GM18502 (cell line): ENCODE measurements at regions not wholly inside any gene's neighbourhood (a gene's known extent, or its start where the extent isn't known, plus 50 kb on each side); places are given as distances from the start of the nearest gene placed in this dataset.

Experiments used
- ATAC-seq: cut with Tn5 transposase; IDR thresholded peaks from one replicate; pipeline ENCODE4 v1.9.1; 2021; ENCODE audit warnings: mild to moderate bottlenecking; ENCODE audit not compliant: unreplicated experiment, poor library complexity

DNA sequence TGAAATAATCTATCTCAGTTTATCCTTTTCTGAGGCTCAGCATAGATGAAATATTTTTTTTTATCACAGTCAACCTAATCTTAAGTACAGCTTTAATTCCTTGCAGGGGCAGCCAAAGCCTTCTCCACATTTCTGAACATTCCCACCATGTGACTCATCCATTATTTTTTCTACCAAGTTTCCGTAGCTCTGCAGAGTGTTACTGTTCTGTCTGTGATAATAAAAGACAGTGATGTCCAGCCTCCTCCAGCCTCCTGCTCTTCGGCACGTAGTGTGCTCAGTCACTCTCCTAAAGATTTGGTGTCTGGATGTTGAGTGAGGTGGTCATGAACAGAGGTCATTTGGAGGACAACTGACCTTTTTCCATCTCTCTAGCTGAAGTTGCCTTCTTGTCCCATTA lies 338.1 kb upstream of the ADAMTS16 start:
- ATAC-seq: no peak

GRCh38 chr5:4804691-4805360 lies 335.3 kb upstream of the ADAMTS16 start:
- ATAC-seq: no peak

- no peak for ATAC-seq
Measured at GRCh38 chr5:4815002-4815401, 325.1 kb upstream of the ADAMTS16 start.

GRCh38 chr5:4817767-4818166 lies 322.4 kb upstream of the ADAMTS16 start:
- ATAC-seq: no peak

DNA sequence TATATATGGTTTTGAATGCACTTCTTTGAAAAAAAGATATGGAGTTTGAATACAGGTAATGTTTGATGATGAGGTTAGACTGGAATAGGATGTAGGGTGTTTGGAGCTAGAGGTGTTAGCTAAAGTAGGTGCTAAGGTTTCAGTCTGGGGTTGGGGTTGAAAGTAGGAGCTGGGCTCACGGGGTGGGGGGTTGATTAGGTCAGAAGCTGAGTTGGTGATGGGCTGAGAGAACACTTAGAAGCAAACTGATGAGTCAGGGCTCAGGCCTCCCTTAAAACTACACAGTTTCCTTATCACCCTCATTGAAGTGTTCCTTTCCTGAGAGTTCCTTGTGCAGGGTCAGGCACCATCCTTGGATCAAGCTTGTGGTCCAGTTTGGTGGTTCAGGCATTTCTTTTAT lies 308.8 kb upstream of the ADAMTS16 start:
- ATAC-seq: no peak

DNA sequence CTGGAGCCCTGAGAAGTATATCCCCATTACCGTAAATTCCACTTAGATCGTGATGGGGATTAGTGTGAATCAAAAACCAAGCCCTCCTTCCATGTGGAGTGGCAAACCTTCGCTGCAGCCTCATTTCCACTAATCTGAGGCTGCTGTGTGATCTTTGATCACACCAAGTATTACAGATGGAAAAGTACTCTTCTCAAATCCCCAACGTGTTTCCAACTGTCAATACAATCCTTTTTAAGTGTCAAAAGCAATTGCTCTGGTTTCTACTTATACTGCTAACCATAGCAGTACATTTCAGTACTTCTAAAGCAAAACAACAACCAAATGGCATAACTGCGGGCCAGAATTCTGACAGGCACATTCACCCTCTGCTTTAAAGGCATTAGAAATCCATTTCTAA lies 307.7 kb upstream of the ADAMTS16 start:
- no peak for ATAC-seq

GRCh38 chr5:4833104-4833738 lies 306.9 kb upstream of the ADAMTS16 start:
- no peak for ATAC-seq

DNA sequence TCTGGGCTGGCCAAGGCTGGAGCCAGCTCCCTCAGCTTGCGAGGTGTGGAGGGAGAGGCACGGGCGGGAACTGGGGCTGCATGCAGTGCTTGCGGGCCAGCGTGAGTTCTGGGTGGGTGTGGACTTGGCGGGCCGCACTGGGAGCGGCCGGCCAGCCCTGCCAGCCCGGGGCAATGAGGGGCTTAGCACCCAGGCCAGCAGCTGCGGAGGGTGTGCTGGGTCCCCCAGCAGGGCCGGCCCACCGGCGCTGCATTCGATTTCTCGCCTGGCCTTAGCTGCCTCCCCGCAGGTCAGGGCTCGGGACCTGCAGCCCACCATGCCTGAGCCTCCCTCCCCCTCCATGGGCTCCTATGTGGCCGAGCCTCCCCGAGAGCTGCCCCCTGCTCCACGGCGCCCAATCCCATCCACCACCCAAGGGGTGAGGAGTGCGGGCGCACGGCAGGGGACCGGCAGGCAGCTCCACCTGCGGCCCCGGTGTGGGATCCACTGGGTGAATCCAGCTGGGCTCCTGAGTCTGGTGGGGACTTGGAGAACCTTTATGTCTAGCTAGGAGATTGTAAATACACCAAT lies 302.6 kb upstream of the ADAMTS16 start:
- ATAC-seq: no peak

GRCh38 chr5:4845221-4845620 lies 294.9 kb upstream of the ADAMTS16 start:
- ATAC-seq: no peak

- ATAC-seq: no peak
Measured at GRCh38 chr5:4847766-4848165, 292.4 kb upstream of the ADAMTS16 start.

GRCh38 chr5:4855036-4855435 lies 285.1 kb upstream of the ADAMTS16 start:
- ATAC-seq: no peak

DNA sequence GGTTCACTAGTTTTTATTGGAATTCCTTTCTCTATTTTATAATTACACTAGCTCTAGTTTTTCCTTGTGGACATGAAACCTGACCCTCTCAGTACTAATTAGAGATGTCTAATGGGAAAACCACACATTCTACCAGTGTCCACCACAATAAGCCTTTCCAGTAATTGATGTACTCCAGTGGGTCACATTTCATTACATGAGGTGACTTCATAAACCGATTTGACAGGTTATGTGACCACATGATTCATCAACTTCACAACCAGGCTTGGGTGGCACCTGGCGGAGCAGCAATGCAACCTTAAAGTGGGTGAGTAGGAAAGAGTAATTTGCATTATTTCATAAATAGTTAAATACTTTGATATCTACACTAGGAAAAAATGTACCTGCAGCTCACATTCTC lies 284.2 kb upstream of the ADAMTS16 start:
- no peak for ATAC-seq

DNA sequence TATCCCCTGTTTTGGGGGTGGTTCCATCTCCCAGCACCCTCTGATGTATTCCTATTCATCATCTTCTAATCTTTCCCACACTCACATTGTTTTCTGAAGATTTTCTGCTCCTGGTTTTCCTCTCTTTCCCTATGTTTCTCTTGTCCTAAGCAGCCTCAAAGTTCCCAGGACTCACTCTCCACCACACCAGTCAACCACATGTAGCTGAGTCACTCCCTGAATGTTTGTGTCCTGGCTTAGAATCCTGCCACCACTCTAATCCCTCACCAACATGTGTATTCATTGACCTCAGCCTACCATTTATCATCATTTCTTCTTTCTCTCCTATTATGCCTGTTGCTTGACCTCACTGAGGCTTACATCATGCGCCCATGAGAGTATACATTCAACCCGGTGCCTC lies 282.4 kb upstream of the ADAMTS16 start:
- ATAC-seq: no peak

GRCh38 chr5:4859500-4860235 lies 280.5 kb upstream of the ADAMTS16 start:
- no peak for ATAC-seq

- no peak for ATAC-seq
Measured at GRCh38 chr5:4860631-4861030, 279.5 kb upstream of the ADAMTS16 start.

GRCh38 chr5:4862500-4862899 lies 277.6 kb upstream of the ADAMTS16 start:
- no peak for ATAC-seq

DNA sequence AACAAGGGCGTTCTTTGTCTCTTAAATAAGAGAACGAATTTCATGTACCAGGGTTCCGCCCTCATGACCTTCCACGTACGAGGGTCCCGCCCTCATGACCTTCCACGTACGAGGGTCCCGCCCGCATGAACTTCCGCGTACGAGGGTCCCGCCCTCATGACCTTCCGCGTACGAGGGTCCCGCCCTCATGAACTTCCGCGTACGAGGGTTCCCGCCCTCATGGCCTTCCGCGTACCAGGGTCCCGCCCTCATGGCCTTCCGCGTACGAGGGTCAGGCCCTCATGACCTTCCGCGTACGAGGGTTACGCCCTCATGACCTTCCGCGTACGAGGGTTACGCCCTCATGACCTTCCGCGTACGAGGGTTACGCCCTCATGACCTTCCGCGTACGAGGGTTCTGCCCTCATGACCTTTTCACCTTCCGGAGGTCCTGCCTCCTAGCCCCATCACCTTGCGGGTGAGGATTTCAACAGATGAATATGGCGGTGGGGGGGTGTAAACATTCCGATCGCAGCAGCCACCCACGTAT lies 273.9 kb upstream of the ADAMTS16 start:
- ATAC-seq: no peak

DNA sequence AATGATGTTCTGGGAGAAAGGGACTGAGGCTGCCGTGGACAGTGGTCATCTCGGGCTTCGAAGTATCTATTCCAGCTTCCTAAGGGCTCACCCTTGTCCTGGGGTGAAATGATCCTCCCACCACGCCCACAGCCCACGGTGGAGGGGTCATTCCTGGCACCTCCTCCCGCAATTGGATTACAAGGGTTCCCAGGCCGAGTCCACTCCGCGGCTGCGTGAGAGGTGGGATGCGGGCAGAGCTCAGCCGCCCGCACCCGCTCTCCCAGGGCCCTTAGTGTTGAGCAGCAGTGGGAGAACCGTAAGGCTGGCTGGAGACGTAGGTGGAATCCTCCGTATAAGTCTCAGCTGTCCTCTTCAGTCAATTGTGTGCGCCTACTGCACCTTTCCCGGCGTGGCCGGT lies 273.3 kb upstream of the ADAMTS16 start:
- no peak for ATAC-seq

GRCh38 chr5:4868140-4868735 lies 271.9 kb upstream of the ADAMTS16 start:
- peak; percentile 72 for ATAC-seq

GRCh38 chr5:4873652-4874051 lies 266.5 kb upstream of the ADAMTS16 start:
- ATAC-seq: no peak

DNA sequence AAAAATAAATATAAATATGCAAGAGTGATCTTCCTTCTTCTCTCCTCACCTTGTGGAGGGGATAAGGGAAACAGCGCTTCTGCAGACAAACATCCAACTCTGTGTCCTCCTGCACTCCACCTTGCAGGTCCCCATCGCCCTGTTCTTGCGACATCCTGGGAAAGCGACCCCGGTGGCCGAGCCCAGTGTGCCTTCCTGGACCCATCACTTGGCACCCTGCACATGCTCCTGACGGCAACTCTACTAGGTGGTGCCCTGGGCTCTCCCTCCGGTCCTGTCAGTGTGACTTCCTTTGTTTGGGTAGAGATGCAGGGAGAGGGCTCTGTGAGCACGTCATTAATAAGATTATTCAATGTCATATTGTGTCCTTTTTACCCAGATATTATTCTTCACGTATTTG lies 266.0 kb upstream of the ADAMTS16 start:
- ATAC-seq: no peak
